ENCODE measurements at regions not wholly inside any gene's neighbourhood (a gene's known extent, or its start where the extent isn't known, plus 50 kb on each side); places are given as distances from the start of the nearest gene placed in this dataset.

DNA sequence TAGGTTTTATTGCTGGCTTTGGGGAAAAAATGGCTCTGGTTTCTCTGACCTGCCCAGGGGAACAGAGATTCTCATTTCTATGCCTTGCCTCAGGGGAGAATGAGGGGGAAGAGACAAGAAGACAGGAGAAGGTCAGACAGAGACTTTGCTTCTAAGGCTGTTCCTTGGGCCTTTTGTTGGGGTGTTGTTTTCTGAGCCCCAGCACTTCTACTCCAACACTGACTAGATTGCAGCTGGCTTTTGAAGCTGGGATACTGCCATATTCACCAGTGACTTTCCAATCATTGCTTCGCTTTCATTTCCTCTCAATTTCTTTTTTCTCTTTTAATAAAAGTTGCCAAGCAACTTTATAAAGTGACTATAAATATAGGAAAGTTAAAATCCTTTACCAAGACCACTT is 143.2 kb upstream of the ARHGEF26 start:
- no CpG with 5 or more reads among the region's 1 CpG for WGBS (ENCODE audit: insufficient coverage)
- Histone ChIP-seq H3K36me3 (replicated peaks in 1 of 2; ENCODE audit: control insufficient read depth in 1 of 2, insufficient read depth in 2 of 2, low read length in 2 of 2) (no peaks in the 10 kb centered on the region), H2AFZ (ENCODE audit: insufficient read depth, low read depth, low read length, poor library complexity, severe bottlenecking) (no peak overlapping the region), H3K9ac (ENCODE audit: insufficient read depth, low read length, poor library complexity, severe bottlenecking) (no peak overlapping the region), H3K27ac (ENCODE audit: low read depth in 1 of 2, low read length in 2 of 2) (no peak overlapping the region), H3K4me1 (ENCODE audit: control insufficient read depth in 1 of 2, insufficient read depth in 2 of 2, low read length in 2 of 2) (no peaks in the 10 kb centered on the region), H3K27me3 (ENCODE audit: control insufficient read depth in 2 of 2, insufficient read depth in 2 of 2, low read length in 2 of 2) (no peaks in the 10 kb centered on the region), H4K20me1 (ENCODE audit: insufficient read depth, low read length) (no peaks in the 10 kb centered on the region), H3K79me2 (ENCODE audit: insufficient read depth, low read length) (no peaks in the 10 kb centered on the region), H3K4me2 (replicated peaks; ENCODE audit: extremely low read depth, low read length, poor library complexity, severe bottlenecking) (no peak overlapping the region), H3K4me3 (replicated peaks in 1 of 3; ENCODE audit: low read depth in 2 of 3, low read length in 3 of 3) (no peak overlapping the region), H3K9me3 (replicated peaks in 1 of 2; ENCODE audit: control insufficient read depth in 1 of 2, insufficient read depth in 1 of 2, low read length in 2 of 2) (no peaks in the 10 kb centered on the region)
- Mint-ChIP-seq H3K36me3 (no peaks in the 10 kb centered on the region), H3K4me3 (no peak overlapping the region), H3K4me1 (no peaks in the 10 kb centered on the region), H3K9me3 (peaks cover 0 to 6% (median 2%) of the 10 kb centered on the region in 7 donors), H3K27ac (no peak overlapping the region), H3K27me3 (ENCODE audit: low read depth in 3 of 3) (no peaks in the 10 kb centered on the region)
- intact Hi-C loops (cut with micrococcal nuclease): no loop called here
- no peak for TF ChIP-seq CTCF (IDR thresholded peaks at IDR 0.05)
- DNase-seq: no peak

GRCh38 chr3:153979418-153980251 is 141.6 kb upstream of the ARHGEF26 start:
- Histone ChIP-seq H3K27ac (ENCODE audit: low read depth in 1 of 2, low read length in 2 of 2) (no peak overlapping the region), H3K4me1 (ENCODE audit: control insufficient read depth in 1 of 2, insufficient read depth in 2 of 2, low read length in 2 of 2) (no peaks in the 10 kb centered on the region), H3K9me3 (replicated peaks in 1 of 2; ENCODE audit: control insufficient read depth in 1 of 2, insufficient read depth in 1 of 2, low read length in 2 of 2) (no peaks in the 10 kb centered on the region), H3K27me3 (ENCODE audit: control insufficient read depth in 2 of 2, insufficient read depth in 2 of 2, low read length in 2 of 2) (no peaks in the 10 kb centered on the region), H3K4me2 (replicated peaks; ENCODE audit: extremely low read depth, low read length, poor library complexity, severe bottlenecking) (no peak overlapping the region), H3K36me3 (replicated peaks in 1 of 2; ENCODE audit: control insufficient read depth in 1 of 2, insufficient read depth in 2 of 2, low read length in 2 of 2) (no peaks in the 10 kb centered on the region), H2AFZ (ENCODE audit: insufficient read depth, low read depth, low read length, poor library complexity, severe bottlenecking) (no peak overlapping the region), H3K79me2 (ENCODE audit: insufficient read depth, low read length) (no peaks in the 10 kb centered on the region), H4K20me1 (ENCODE audit: insufficient read depth, low read length) (no peaks in the 10 kb centered on the region), H3K4me3 (replicated peaks in 1 of 3; ENCODE audit: low read depth in 2 of 3, low read length in 3 of 3) (no peak overlapping the region), H3K9ac (ENCODE audit: insufficient read depth, low read length, poor library complexity, severe bottlenecking) (no peak overlapping the region)
- peaks cover 0 to 6% (median 3%) of the 10 kb centered on the region in 7 donors for H3K9me3 Mint-ChIP-seq
- intact Hi-C loops (cut with micrococcal nuclease): no loop called here
- no peak overlapping the region for H3K27ac Mint-ChIP-seq
- no peaks in the 10 kb centered on the region for H3K36me3 Mint-ChIP-seq
- DNase-seq: no peak
- no peaks in the 10 kb centered on the region for H3K4me1 Mint-ChIP-seq
- H3K27me3 Mint-ChIP-seq (ENCODE audit: low read depth in 3 of 3): no peaks in the 10 kb centered on the region
- TF ChIP-seq CTCF (IDR thresholded peaks at IDR 0.05): no peak
- WGBS (ENCODE audit: insufficient coverage): 91% methylated on average over 3 of the region's 6 CpGs
- no peak overlapping the region for H3K4me3 Mint-ChIP-seq

Data from CD14-positive monocyte (primary cell).